ENCODE measurements at regions not wholly inside any gene's neighbourhood (a gene's known extent, or its start where the extent isn't known, plus 50 kb on each side); places are given as distances from the start of the nearest gene placed in this dataset.

- no peak overlapping the region for H3K4me2 ChIP-seq
- Mint-ChIP-seq H3K4me1 (peaks cover 4% of the 10 kb centered on the region; the same call in 2 of the 3 replicates), H3K27me3 (ENCODE audit: insufficient read depth, low read depth, poor library complexity) (no peaks in the 10 kb centered on the region), H3K27ac (0 out of 2 replicates have a peak overlapping the region, but pooled peaks have one; percentile 27), H3K9me3 (no peaks in the 10 kb centered on the region), H3K4me3 (no peak overlapping the region), H3K36me3 (ENCODE audit: low read depth) (no peaks in the 10 kb centered on the region)
- H3K4me3 ChIP-seq, result no peak overlapping the region
- H3F3A ChIP-seq (replicated peaks; ENCODE audit: low read depth), result no peaks in the 10 kb centered on the region
- no peaks in the 10 kb centered on the region for H3K9me2 ChIP-seq (ENCODE audit: insufficient read depth)
- no peaks in the 10 kb centered on the region for H4K20me1 ChIP-seq (replicated peaks; ENCODE audit: insufficient read depth)
- no peak for DNase-seq (ENCODE audit: low spot score)
- H3K27me3 ChIP-seq (ENCODE audit: insufficient read depth), result no peaks in the 10 kb centered on the region
- H2AFZ ChIP-seq, result no peak overlapping the region
- no peak overlapping the region for H3K27ac ChIP-seq (ENCODE audit: low read depth)
- no peaks in the 10 kb centered on the region for H3K79me2 ChIP-seq (replicated peaks; ENCODE audit: insufficient read depth)
- 0 out of 2 replicates have a peak, but pooled peaks cover 10% of the 10 kb centered on the region for H3K4me1 ChIP-seq (ENCODE audit: insufficient read depth)
- no peak for TF ChIP-seq REST (IDR thresholded peaks at IDR 0.05; ENCODE audit: unreplicated experiment)
- TF ChIP-seq JUNB (IDR thresholded peaks at IDR 0.05; ENCODE audit: unreplicated experiment), result no peak
- no peak for TF ChIP-seq CREB1 (CRISPR knock-in tag; IDR thresholded peaks at IDR 0.05; ENCODE audit: low read depth)
- no peak for TF ChIP-seq ETS1 (IDR thresholded peaks at IDR 0.05)
- TF ChIP-seq EZH2phosphoT487 (IDR thresholded peaks at IDR 0.05; ENCODE audit: unreplicated experiment), result no peak
- TF ChIP-seq STAT1 (IDR thresholded peaks at IDR 0.05; ENCODE audit: unreplicated experiment), result no peak
- no peak for TF ChIP-seq ZNF114 (CRISPR knock-in tag; IDR thresholded peaks at IDR 0.05)
- TF ChIP-seq EZH2 (IDR thresholded peaks at IDR 0.05; ENCODE audit: low read depth, unreplicated experiment), result no peak
- no peak for TF ChIP-seq NANOG (IDR thresholded peaks at IDR 0.05; ENCODE audit: borderline replicate concordance)
- TF ChIP-seq POLR2AphosphoS5 (IDR thresholded peaks at IDR 0.05; ENCODE audit: low read depth), result no peak
- no peak for TF ChIP-seq CTCF (conservative IDR thresholded peaks at IDR 0.05; ENCODE audit: low read depth in 2 of 2)
- no peak for TF ChIP-seq ZNF331 (CRISPR knock-in tag; IDR thresholded peaks at IDR 0.05; ENCODE audit: low read depth)
- no peak for TF ChIP-seq ZNF462 (CRISPR knock-in tag; IDR thresholded peaks at IDR 0.05)
- ATAC-seq, result no peak
- H3K36me3 ChIP-seq (ENCODE audit: insufficient read depth), result no peaks in the 10 kb centered on the region
Observed at GRCh38 chr6:101125380-101125971, 244.3 kb upstream of the ASCC3 start.
